ENCODE measurements at regions not wholly inside any gene's neighbourhood (a gene's known extent, or its start where the extent isn't known, plus 50 kb on each side); places are given as distances from the start of the nearest gene placed in this dataset.

DNA sequence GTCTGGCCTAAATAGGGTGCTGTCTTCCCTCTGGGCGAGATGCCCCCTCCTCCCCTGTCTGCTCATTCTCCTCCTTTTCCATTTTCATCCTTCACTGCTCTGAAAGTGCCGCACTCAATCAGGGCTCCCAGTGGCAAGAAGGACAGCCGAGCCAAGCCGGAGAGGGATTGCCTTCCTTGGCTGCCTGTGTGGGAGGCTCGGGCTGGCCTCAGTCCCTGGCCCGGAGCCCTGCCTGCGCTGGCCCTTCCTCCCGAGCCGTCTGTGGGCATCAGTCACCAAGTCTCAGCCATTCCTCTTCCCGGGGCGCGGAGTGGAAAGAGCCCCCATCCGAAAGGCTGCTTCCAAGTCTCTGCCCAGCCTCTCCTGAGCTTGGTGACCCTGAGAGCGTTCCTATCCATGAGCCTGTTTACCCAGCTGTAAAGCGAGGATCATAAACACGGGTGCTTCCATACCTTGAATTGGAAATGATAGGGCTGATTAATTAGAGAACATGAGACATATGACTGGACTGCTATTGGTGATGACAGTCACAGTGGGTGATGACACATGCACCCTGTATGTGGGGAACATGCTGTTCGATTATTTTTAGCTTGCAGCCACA, 59.1 kb upstream of the TLE3 start:
- Histone ChIP-seq H3F3A (ENCODE audit: control insufficient read depth, insufficient read depth) (no peaks in the 10 kb centered on the region), H3K9me3 (ENCODE audit: control insufficient read depth, insufficient read depth, low read length) (no peaks in the 10 kb centered on the region), H3K4me2 (ENCODE audit: low read length) (no peak overlapping the region), H3K4me3 (ENCODE audit: low read length) (no peak overlapping the region), H3K27me3 (ENCODE audit: control insufficient read depth, low read length) (peaks cover 42% of the 10 kb centered on the region), H3K27ac (ENCODE audit: low read depth, low read length) (no peak overlapping the region), H3K9me2 (replicated peaks; ENCODE audit: control insufficient read depth, low read length) (no peaks in the 10 kb centered on the region), H3K79me2 (ENCODE audit: control insufficient read depth, low read length) (no peaks in the 10 kb centered on the region), H3K4me1 (ENCODE audit: control insufficient read depth, low read length) (no peaks in the 10 kb centered on the region), H4K20me1 (ENCODE audit: control insufficient read depth, insufficient read depth, low read depth, low read length) (no peaks in the 10 kb centered on the region), H3K36me3 (ENCODE audit: control insufficient read depth, low read length) (no peaks in the 10 kb centered on the region)
- TF ChIP-seq, protein P1, sequence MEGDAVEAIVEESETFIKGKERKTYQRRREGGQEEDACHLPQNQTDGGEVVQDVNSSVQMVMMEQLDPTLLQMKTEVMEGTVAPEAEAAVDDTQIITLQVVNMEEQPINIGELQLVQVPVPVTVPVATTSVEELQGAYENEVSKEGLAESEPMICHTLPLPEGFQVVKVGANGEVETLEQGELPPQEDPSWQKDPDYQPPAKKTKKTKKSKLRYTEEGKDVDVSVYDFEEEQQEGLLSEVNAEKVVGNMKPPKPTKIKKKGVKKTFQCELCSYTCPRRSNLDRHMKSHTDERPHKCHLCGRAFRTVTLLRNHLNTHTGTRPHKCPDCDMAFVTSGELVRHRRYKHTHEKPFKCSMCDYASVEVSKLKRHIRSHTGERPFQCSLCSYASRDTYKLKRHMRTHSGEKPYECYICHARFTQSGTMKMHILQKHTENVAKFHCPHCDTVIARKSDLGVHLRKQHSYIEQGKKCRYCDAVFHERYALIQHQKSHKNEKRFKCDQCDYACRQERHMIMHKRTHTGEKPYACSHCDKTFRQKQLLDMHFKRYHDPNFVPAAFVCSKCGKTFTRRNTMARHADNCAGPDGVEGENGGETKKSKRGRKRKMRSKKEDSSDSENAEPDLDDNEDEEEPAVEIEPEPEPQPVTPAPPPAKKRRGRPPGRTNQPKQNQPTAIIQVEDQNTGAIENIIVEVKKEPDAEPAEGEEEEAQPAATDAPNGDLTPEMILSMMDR (IDR thresholded peaks at IDR 0.05; ENCODE audit: low read depth, low read length, poor library complexity, severe bottlenecking): no peak
- TF ChIP-seq EZH2phosphoT487 (IDR thresholded peaks at IDR 0.05; ENCODE audit: borderline replicate concordance, low read length): no peak

DNA sequence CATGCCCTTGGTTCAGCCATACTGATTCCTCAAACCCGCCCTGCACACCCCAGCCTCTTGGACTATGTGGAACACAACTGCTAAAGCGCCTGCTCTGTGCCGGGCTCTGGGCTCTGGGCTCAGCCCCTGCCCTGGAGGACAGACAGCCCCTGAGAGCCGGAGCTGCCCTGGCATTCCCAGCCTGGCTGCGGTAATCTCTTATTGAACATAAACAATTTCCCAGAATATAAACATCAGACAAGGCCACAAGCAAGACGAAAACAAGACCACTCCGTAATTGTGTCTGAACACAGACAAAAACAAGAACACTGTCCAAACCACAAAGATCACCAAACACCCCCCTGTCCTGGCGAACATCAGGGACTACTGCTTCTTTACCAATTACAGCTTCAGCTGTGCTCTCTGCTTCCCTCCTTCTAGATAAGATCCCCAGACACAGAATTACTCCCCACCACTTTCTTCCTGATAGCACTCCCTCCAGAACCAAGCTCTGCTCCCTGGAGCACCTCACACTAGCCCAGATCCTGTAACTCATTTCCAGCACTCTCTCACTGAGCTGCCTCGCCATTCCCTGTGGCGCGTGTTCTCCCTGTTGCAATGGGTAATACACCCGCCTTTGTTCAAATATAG, 57.1 kb upstream of the TLE3 start:
- H3K4me2 ChIP-seq (ENCODE audit: low read length): no peak overlapping the region
- H3K4me1 ChIP-seq (ENCODE audit: control insufficient read depth, low read length): no peaks in the 10 kb centered on the region
- H3K27me3 ChIP-seq (ENCODE audit: control insufficient read depth, low read length): peaks cover 41% of the 10 kb centered on the region

DNA sequence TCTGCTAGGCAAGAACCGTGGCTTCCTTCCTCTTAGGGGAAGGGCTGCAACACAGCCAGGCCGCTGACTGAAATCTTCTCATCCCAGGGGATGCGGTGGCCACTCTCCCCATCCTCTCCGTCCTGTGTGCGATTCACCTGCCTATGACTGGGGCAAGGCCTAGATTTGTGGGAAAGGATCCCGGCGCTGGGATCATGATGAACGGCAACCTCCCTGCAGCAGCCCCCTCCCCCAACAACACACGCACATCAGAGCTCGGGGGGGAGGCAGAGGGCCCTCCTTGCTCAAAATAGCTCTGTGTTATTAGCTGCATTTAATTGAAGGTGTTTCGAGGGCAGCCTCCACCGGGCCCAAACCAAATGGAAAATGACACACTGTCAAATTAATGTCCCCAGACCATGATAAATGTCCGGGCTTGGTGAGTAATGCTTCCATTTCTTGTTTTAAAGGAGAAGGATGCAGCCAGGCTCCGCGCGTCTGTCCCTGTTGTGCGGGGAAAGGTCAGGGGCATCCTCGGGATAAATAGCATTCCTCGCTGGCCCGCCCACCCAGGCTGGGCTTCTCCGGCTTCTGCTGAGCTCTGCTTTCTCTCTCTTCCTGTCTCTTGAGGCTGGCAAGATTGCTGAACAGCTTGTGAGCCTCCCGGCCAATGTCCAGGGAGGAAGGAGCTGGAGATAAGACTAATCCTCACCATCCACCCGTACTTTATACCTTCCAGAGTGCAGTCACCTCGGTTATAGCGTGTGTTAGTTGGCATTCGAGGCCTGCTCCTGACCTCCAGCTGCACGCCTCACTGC, 56.4 kb upstream of the TLE3 start:
- Histone ChIP-seq H3K4me3 (ENCODE audit: low read length) (no peak overlapping the region), H3K4me2 (ENCODE audit: low read length) (no peak overlapping the region), H4K20me1 (ENCODE audit: control insufficient read depth, insufficient read depth, low read depth, low read length) (no peaks in the 10 kb centered on the region), H3K9me2 (replicated peaks; ENCODE audit: control insufficient read depth, low read length) (no peaks in the 10 kb centered on the region), H3F3A (ENCODE audit: control insufficient read depth, insufficient read depth) (no peaks in the 10 kb centered on the region), H3K4me1 (ENCODE audit: control insufficient read depth, low read length) (no peaks in the 10 kb centered on the region), H3K27me3 (ENCODE audit: control insufficient read depth, low read length) (peaks cover 42% of the 10 kb centered on the region), H3K27ac (ENCODE audit: low read depth, low read length) (no peak overlapping the region), H3K36me3 (ENCODE audit: control insufficient read depth, low read length) (no peaks in the 10 kb centered on the region), H3K9me3 (ENCODE audit: control insufficient read depth, insufficient read depth, low read length) (no peaks in the 10 kb centered on the region), H3K79me2 (ENCODE audit: control insufficient read depth, low read length) (no peaks in the 10 kb centered on the region)
- TF ChIP-seq EZH2phosphoT487 (IDR thresholded peaks at IDR 0.05; ENCODE audit: borderline replicate concordance, low read length): no peak
- TF ChIP-seq, protein P1 (IDR thresholded peaks at IDR 0.05; ENCODE audit: low read depth, low read length, poor library complexity, severe bottlenecking): no peak

More for the DNA sequence above, 57.1 kb upstream of the TLE3 start:
- TF ChIP-seq, protein P1 (IDR thresholded peaks at IDR 0.05; ENCODE audit: low read depth, low read length, poor library complexity, severe bottlenecking): no peak
- TF ChIP-seq EZH2phosphoT487 (IDR thresholded peaks at IDR 0.05; ENCODE audit: borderline replicate concordance, low read length): no peak
- H3K4me3 ChIP-seq (ENCODE audit: low read length): no peak overlapping the region
- H3K9me2 ChIP-seq (replicated peaks; ENCODE audit: control insufficient read depth, low read length): no peaks in the 10 kb centered on the region
- no peaks in the 10 kb centered on the region for H3K79me2 ChIP-seq (ENCODE audit: control insufficient read depth, low read length)
- no peaks in the 10 kb centered on the region for H3K9me3 ChIP-seq (ENCODE audit: control insufficient read depth, insufficient read depth, low read length)
- no peak overlapping the region for H3K27ac ChIP-seq (ENCODE audit: low read depth, low read length)
- no peaks in the 10 kb centered on the region for H3K36me3 ChIP-seq (ENCODE audit: control insufficient read depth, low read length)
- no peaks in the 10 kb centered on the region for H4K20me1 ChIP-seq (ENCODE audit: control insufficient read depth, insufficient read depth, low read depth, low read length)
- no peaks in the 10 kb centered on the region for H3F3A ChIP-seq (ENCODE audit: control insufficient read depth, insufficient read depth)
